Epidermal melanocyte (primary cell): ENCODE measurements at regions not wholly inside any gene's neighbourhood (a gene's known extent, or its start where the extent isn't known, plus 50 kb on each side); places are given as distances from the start of the nearest gene placed in this dataset.
A peak's percentile ranks its signal among the peaks of the same experiment; 100 is the strongest.
"Not testable (repeated sequence)": the region's sequence is repeated elsewhere in the genome, so short reads cannot be mapped to it uniquely, and the experiment has no call there.

Source experiments
- DNase-seq: peaks from one replicate; pipeline ENCODE4 v3.0.0; 2011; ENCODE audit warnings: low spot score; ENCODE audit not compliant: insufficient read length

- no peak for DNase-seq
Observed at GRCh38 chr2:48183991-48184390, 130.5 kb upstream of the FOXN2 start.

GRCh38 chr2:48187503-48187902 is 127.0 kb upstream of the FOXN2 start:
- DNase-seq: no peak

- no peak for DNase-seq
Observed at GRCh38 chr2:48189552-48190228, 124.8 kb upstream of the FOXN2 start.

GRCh38 chr2:48190230-48190629 is 124.3 kb upstream of the FOXN2 start:
- no peak for DNase-seq

- no peak for DNase-seq
Observed at GRCh38 chr2:48194641-48195040, 119.8 kb upstream of the FOXN2 start.

- DNase-seq: no peak
Observed at GRCh38 chr2:48195169-48195568, 119.3 kb upstream of the FOXN2 start.

- DNase-seq: no peak
Observed at GRCh38 chr2:48197618-48198017, 116.9 kb upstream of the FOXN2 start.

GRCh38 chr2:48198371-48198770 is 116.1 kb upstream of the FOXN2 start:
- no peak for DNase-seq

- DNase-seq: no peak
Observed at GRCh38 chr2:48199070-48199469, 115.4 kb upstream of the FOXN2 start.

- DNase-seq: no peak
Observed at GRCh38 chr2:48200620-48201293, 113.7 kb upstream of the FOXN2 start.

DNA sequence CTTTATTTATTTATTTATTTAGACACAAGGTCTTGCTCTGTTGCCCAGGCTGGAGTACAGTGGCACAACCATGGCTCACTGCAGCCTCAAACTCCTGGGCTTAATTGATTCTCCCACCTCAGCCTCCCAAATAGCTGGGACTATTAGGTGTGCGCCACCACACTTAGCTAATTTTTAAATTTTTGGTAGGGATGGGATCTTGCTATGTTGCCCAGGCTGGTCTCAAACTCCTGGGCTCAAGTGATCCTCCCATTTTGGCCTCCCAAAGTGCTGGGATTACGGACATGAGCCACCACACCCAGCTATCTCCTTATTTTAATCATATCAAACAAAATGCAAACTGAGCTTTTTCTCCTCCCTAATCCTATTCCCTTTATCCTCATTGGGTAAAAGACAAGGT is 113.0 kb upstream of the FOXN2 start:
- DNase-seq: not testable (repeated sequence)

GRCh38 chr2:48202863-48203642 is 111.4 kb upstream of the FOXN2 start:
- no peak for DNase-seq

GRCh38 chr2:48203668-48204067 is 110.8 kb upstream of the FOXN2 start:
- no peak for DNase-seq

- no peak for DNase-seq
Observed at GRCh38 chr2:48204750-48205136, 109.7 kb upstream of the FOXN2 start.

DNA sequence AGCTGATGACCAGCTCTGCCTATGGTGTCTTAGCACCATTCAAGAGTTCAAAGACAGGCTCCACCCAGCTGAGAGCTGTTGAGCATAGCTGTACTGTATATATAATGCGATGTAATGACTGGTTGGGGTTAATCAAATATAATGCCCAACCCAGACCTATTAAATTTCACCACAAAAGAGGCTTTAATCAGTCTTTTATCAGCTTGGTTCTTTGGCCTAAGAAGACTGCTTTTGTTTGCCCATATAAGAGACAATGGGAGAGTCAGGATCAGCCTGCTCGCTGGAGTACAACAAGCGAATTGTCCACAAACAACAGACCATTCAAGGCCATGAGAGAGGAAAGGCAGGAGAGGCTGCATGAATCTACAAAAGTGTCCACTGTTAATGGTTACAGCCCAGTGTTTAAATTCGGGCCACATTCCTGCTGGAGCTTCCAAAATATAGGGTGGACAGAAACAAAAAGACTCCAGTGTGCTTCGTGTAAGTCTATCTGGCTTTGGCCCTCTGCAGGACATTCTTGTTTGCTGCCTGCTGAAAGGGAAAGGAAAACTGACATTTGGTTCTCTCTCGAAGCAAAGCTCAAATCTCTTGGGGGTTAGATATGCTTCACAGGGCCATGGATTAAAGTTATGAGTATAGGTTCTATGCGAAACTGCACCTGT is 109.2 kb upstream of the FOXN2 start:
- DNase-seq: peak; percentile 68

GRCh38 chr2:48206056-48206656 is 108.3 kb upstream of the FOXN2 start:
- DNase-seq: not testable (repeated sequence)

- no peak for DNase-seq
Observed at GRCh38 chr2:48207201-48207641, 107.3 kb upstream of the FOXN2 start.

DNA sequence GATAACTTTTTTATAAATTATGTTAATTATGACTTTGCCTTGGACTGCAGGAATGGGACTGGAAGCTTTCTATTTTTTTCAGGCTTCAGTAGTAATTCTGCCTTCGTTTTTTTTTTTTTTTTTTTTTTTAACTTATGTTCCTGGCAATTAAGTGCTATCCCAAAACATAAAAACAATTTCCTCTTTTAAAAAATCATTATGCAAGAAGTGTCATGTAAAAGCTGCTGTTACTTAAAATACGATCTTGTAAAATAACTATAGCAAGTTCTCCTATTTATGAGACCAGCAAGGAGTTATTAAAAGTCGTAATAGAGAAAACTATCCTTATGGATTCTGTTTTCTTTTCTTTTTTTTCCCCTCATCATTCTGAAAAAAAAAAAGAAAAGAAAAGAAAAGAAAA is 106.6 kb upstream of the FOXN2 start:
- DNase-seq: no peak

DNA sequence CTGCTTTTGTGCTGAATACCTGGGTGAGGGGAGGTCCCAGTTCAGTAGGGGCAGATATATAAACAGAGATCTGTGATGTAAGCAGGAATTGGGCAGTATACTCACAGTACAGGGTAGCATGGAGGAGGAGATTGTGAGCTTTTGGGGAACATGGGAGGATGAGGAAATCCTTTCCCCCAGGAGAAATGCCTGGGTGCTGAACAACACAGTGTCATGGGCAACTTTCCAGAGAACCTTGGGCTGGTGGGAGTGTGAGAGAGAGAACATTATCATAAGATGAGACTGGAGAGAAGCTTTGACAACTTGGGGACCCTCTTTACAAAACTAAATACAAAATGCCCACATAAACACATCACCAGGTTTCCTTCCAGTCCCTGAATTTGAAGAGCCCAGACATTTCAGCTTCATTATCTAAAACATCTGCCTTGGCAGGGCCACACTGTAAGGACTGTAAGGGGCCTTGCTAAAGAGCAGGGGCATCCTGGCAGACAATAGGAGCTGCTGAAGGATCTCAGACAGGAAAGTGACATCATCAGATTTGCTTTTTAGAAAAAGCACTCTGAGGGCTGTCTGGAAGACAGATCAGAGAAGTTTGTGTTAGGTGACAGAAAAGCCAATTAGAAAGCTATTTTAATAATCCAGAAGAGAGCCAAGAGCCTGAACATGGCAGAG is 105.1 kb upstream of the FOXN2 start:
- DNase-seq: no peak

DNA sequence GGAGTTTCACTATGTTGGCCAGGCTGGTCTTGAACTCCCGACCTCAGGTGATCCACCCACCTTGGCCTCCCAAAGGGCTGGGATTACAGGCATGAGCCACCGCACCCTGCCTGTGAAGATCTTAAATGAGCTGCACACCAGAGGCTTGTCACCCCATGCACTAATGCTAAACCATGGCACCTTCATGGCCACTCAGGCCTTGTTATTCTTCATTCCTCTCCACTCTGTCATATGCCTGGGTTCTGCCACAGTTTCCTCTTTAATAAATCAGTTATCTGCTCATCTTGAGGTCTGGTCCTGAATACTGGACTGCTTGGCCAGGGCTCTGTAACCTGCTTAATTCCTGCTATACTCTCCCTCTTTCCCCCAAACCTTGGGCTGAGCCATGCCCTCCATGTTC is 104.3 kb upstream of the FOXN2 start:
- DNase-seq: no peak

DNA sequence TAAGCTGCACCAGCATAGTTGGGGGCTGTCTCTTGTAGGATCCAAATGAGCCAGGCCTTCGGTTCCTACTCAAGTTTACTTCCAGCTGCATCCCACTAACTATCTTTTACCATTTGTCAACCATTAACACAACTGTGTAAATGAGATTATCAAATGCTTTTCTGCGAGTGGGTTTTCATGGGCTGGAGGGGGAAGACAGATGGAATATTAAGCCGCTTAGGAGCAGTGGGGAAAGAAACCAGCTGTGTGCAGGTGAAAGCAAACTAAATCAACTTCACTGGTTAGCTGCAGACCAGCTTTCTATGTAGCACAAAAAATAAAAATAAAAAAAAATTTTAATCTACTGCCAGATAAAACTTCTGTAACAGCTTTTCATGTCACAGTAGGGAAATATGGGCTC is 100.8 kb upstream of the FOXN2 start:
- DNase-seq: no peak
